Progenitor cell of endocrine pancreas (in vitro differentiated cells): ENCODE measurements at regions not wholly inside any gene's neighbourhood (a gene's known extent, or its start where the extent isn't known, plus 50 kb on each side); places are given as distances from the start of the nearest gene placed in this dataset.
"Not testable (repeated sequence)": the region's sequence is repeated elsewhere in the genome, so short reads cannot be mapped to it uniquely, and the experiment has no call there.

ENCODE experiments used
- DNase-seq: peaks from one replicate; pipeline ENCODE4 v3.0.0; 2021; ENCODE audit warnings: low spot score; ENCODE audit not compliant: unreplicated experiment
- H3K27ac Mint-ChIP-seq: 2 replicates; pipeline ENCODE4 v1.8.0; 2021; ENCODE audit warnings: mild to moderate bottlenecking, moderate library complexity, mixed read lengths
- H3K27me3 Mint-ChIP-seq: 2 replicates; pipeline ENCODE4 v1.8.0; 2021; ENCODE audit warnings: mixed read lengths
- H3K36me3 Mint-ChIP-seq: 2 replicates; pipeline ENCODE4 v1.8.0; 2022; ENCODE audit warnings: mixed read lengths; ENCODE audit not compliant: insufficient read depth
- H3K4me1 Mint-ChIP-seq: 2 replicates; pipeline ENCODE4 v1.8.0; 2021; ENCODE audit warnings: low read depth, mixed read lengths
- H3K4me3 Mint-ChIP-seq: 2 replicates; pipeline ENCODE4 v1.8.0; 2021; ENCODE audit warnings: low read depth, mild to moderate bottlenecking, moderate library complexity, mixed read lengths
- H3K9me3 Mint-ChIP-seq: 2 replicates; pipeline ENCODE4 v1.8.0; 2021; ENCODE audit warnings: low read depth, mixed read lengths
- CTCF ChIP-seq: fragments of 200-600 bp; sonication (generic); IDR thresholded peaks from one replicate; pipeline ENCODE4 v1.5.0; 2021; ENCODE audit warnings: antibody characterized with exemption, mild to moderate bottlenecking; ENCODE audit not compliant: unreplicated experiment

- Mint-ChIP-seq H3K9me3 (no peaks in the 10 kb centered on the region), H3K27ac (no peak overlapping the region), H3K36me3 (no peaks in the 10 kb centered on the region), H3K4me3 (no peak overlapping the region), H3K4me1 (no peaks in the 10 kb centered on the region), H3K27me3 (peaks cover 2% of the 10 kb centered on the region)
- no peak for DNase-seq
- no peak for TF ChIP-seq CTCF
Measured at GRCh38 chr2:7566382-7566881, 649.2 kb downstream of the RNF144A start.

GRCh38 chr2:7567116-7567515 is 649.9 kb downstream of the RNF144A start:
- H3K4me1 Mint-ChIP-seq, H3K27me3 Mint-ChIP-seq, H3K36me3 Mint-ChIP-seq, DNase-seq, H3K27ac Mint-ChIP-seq, H3K9me3 Mint-ChIP-seq, H3K4me3 Mint-ChIP-seq: not testable (repeated sequence)

- TF ChIP-seq CTCF, result no peak
- Mint-ChIP-seq H3K9me3 (no peaks in the 10 kb centered on the region), H3K27me3 (peaks cover 2% of the 10 kb centered on the region), H3K4me3 (no peak overlapping the region), H3K27ac (no peak overlapping the region), H3K36me3 (no peaks in the 10 kb centered on the region), H3K4me1 (no peaks in the 10 kb centered on the region)
- DNase-seq, result no peak
Measured at GRCh38 chr2:7567646-7568045, 650.4 kb downstream of the RNF144A start.

GRCh38 chr2:7570247-7570646 is 653.0 kb downstream of the RNF144A start:
- Mint-ChIP-seq H3K27ac (no peak overlapping the region), H3K4me3 (no peak overlapping the region), H3K27me3 (peaks cover 13% of the 10 kb centered on the region), H3K36me3 (no peaks in the 10 kb centered on the region), H3K9me3 (no peaks in the 10 kb centered on the region), H3K4me1 (no peaks in the 10 kb centered on the region)
- DNase-seq, result no peak
- no peak for TF ChIP-seq CTCF

- Mint-ChIP-seq H3K9me3 (no peaks in the 10 kb centered on the region), H3K36me3 (no peaks in the 10 kb centered on the region), H3K27me3 (peaks cover 12% of the 10 kb centered on the region), H3K4me3 (no peak overlapping the region), H3K27ac (no peak overlapping the region), H3K4me1 (no peaks in the 10 kb centered on the region)
- DNase-seq, result no peak
- TF ChIP-seq CTCF, result no peak
Measured at GRCh38 chr2:7571701-7572100, 654.5 kb downstream of the RNF144A start.

GRCh38 chr2:7572450-7572849 is 655.2 kb downstream of the RNF144A start:
- Mint-ChIP-seq H3K4me3 (no peak overlapping the region), H3K27ac (no peak overlapping the region), H3K9me3 (peaks cover 2% of the 10 kb centered on the region), H3K4me1 (no peaks in the 10 kb centered on the region), H3K36me3 (no peaks in the 10 kb centered on the region), H3K27me3 (peaks cover 11% of the 10 kb centered on the region)
- no peak for TF ChIP-seq CTCF
- DNase-seq, result no peak
